ENCODE measurements at regions not wholly inside any gene's neighbourhood (a gene's known extent, or its start where the extent isn't known, plus 50 kb on each side); places are given as distances from the start of the nearest gene placed in this dataset.

DNA sequence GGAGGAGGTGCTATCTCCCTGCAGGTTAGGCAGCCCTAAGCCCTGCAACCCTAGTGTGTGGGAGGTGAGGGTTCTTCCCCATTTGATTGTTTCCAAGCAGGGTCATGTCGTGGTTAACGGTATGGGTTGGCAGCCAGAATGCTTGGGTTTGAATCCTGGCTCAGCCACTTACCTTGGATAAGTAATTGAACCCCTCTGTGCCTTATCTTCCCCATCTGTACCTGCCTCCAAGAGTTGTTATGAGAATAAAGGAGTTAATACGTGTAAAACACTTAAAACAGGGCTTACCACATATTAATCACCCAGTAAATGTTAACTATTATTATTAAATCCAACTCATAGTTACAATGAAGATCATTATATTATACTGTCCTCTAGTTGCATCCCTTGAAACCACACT lies 52.2 kb upstream of the SPATA31E1 start:
- intact Hi-C loops (cut with DNase I; ENCODE audit: low total_unique reads): no loop called here
- no peak for DNase-seq (ENCODE audit: low spot score in 2 of 2)
- H3K4me3 ChIP-seq (ENCODE audit: low read depth, poor library complexity, severe bottlenecking): no peak overlapping the region
- 31 to 32% methylated on average over 3 of the region's 3 CpGs for WGBS, 2 donors
- no peak for TF ChIP-seq POLR2A (IDR thresholded peaks at IDR 0.05)
- TF ChIP-seq, protein P1, sequence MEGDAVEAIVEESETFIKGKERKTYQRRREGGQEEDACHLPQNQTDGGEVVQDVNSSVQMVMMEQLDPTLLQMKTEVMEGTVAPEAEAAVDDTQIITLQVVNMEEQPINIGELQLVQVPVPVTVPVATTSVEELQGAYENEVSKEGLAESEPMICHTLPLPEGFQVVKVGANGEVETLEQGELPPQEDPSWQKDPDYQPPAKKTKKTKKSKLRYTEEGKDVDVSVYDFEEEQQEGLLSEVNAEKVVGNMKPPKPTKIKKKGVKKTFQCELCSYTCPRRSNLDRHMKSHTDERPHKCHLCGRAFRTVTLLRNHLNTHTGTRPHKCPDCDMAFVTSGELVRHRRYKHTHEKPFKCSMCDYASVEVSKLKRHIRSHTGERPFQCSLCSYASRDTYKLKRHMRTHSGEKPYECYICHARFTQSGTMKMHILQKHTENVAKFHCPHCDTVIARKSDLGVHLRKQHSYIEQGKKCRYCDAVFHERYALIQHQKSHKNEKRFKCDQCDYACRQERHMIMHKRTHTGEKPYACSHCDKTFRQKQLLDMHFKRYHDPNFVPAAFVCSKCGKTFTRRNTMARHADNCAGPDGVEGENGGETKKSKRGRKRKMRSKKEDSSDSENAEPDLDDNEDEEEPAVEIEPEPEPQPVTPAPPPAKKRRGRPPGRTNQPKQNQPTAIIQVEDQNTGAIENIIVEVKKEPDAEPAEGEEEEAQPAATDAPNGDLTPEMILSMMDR (IDR thresholded peaks at IDR 0.05): no peak

DNA sequence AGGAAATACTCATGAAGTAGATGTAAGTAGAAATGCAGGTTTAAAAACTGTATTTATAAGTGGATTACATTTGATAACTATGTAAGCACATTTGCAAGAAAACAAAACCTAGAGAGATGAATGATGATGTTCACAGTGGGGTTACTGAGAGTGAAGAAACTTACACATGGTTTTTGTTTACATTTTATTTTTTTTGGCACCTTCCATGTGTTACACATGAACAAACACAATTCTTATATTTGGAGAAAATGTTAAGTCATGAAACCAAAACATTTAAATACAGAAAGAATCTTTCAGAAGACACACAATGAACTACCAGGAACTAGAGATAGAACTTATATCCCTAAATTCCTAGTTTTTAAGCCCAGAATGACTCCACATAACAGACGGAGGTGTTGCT lies 51.5 kb upstream of the SPATA31E1 start:
- no peak overlapping the region for H3K4me3 ChIP-seq (ENCODE audit: low read depth, poor library complexity, severe bottlenecking)
- intact Hi-C loops (cut with DNase I; ENCODE audit: low total_unique reads): no loop called here
- no peak for DNase-seq (ENCODE audit: low spot score in 2 of 2)
- TF ChIP-seq, protein P1 (IDR thresholded peaks at IDR 0.05): no peak
- no peak for TF ChIP-seq POLR2A (IDR thresholded peaks at IDR 0.05)
- WGBS, 2 donors: 80 to 88% methylated on average over 1 of the region's 1 CpG

All from lower leg skin (tissue), 4 donors.